ENCODE measurements at regions not wholly inside any gene's neighbourhood (a gene's known extent, or its start where the extent isn't known, plus 50 kb on each side); places are given as distances from the start of the nearest gene placed in this dataset.

GRCh38 chr4:189420572-189420971 lies 520.1 kb upstream of the FRG1 start:
- Histone ChIP-seq H3K27me3 (ENCODE audit: control insufficient read depth, insufficient read depth, low read length) (no peaks in the 10 kb centered on the region), H3K9me3 (ENCODE audit: control insufficient read depth, insufficient read depth, low read length) (peaks cover 27% of the 10 kb centered on the region), H3K27ac (ENCODE audit: low read depth, low read length) (no peak overlapping the region), H3K4me3 (ENCODE audit: low read depth, low read length) (no peak overlapping the region)
- TF ChIP-seq, protein P1, sequence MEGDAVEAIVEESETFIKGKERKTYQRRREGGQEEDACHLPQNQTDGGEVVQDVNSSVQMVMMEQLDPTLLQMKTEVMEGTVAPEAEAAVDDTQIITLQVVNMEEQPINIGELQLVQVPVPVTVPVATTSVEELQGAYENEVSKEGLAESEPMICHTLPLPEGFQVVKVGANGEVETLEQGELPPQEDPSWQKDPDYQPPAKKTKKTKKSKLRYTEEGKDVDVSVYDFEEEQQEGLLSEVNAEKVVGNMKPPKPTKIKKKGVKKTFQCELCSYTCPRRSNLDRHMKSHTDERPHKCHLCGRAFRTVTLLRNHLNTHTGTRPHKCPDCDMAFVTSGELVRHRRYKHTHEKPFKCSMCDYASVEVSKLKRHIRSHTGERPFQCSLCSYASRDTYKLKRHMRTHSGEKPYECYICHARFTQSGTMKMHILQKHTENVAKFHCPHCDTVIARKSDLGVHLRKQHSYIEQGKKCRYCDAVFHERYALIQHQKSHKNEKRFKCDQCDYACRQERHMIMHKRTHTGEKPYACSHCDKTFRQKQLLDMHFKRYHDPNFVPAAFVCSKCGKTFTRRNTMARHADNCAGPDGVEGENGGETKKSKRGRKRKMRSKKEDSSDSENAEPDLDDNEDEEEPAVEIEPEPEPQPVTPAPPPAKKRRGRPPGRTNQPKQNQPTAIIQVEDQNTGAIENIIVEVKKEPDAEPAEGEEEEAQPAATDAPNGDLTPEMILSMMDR (IDR thresholded peaks at IDR 0.05; ENCODE audit: low read depth, low read length): no peak
- CTCF ChIA-PET: no interaction called here
- DNase-seq (ENCODE audit: low read depth, low spot score): no peak
- POLR2A ChIA-PET: no interaction called here

GRCh38 chr4:189436207-189436606 lies 504.5 kb upstream of the FRG1 start:
- CTCF ChIA-PET: interaction anchor here (0.5 kb wide), 1 partner anchor 49 kb away, joined by 3 read pairs; no protein-coding TSS in a partner anchor
- POLR2A ChIA-PET: no interaction called here
- Histone ChIP-seq H3K27ac (ENCODE audit: low read depth, low read length) (no peak overlapping the region), H3K4me3 (ENCODE audit: low read depth, low read length) (no peak overlapping the region), H3K27me3 (ENCODE audit: control insufficient read depth, insufficient read depth, low read length) (no peaks in the 10 kb centered on the region), H3K9me3 (ENCODE audit: control insufficient read depth, insufficient read depth, low read length) (peaks cover 19% of the 10 kb centered on the region; the same call in 1 of the 2 replicates)
- TF ChIP-seq, protein P1 (IDR thresholded peaks at IDR 0.05; ENCODE audit: low read depth, low read length): no peak
- DNase-seq (ENCODE audit: low read depth, low spot score): no peak

DNA sequence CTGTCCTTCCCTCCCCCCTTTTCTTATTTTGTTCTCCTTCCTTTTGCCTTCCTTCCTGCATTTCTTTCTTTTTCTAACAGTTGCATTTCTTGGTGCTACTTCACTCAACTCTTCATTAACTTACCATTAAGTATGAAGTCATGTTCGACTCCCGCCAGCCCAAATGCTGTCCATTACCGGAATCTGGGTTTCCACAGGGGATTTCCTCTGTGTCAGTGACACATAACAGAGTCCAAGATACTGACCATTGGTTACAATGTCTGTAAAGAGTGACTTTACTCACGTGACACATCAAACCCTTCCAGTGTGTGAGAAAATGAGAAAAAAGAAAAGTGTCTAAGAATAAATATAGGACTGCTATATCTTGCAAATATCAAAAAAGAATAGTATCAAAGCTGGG lies 500.0 kb upstream of the FRG1 start:
- H3K27me3 ChIP-seq (ENCODE audit: control insufficient read depth, insufficient read depth, low read length): no peaks in the 10 kb centered on the region
- ChIA-PET CTCF (no interaction called here), POLR2A (no interaction called here)
- H3K27ac ChIP-seq (ENCODE audit: low read depth, low read length): no peak overlapping the region
- peaks cover 6% of the 10 kb centered on the region; the same call in 1 of the 2 replicates for H3K9me3 ChIP-seq (ENCODE audit: control insufficient read depth, insufficient read depth, low read length)
- TF ChIP-seq, protein P1 (IDR thresholded peaks at IDR 0.05; ENCODE audit: low read depth, low read length): no peak
- DNase-seq (ENCODE audit: low read depth, low spot score): no peak
- H3K4me3 ChIP-seq (ENCODE audit: low read depth, low read length): no peak overlapping the region

- Histone ChIP-seq H3K27ac (ENCODE audit: low read depth, low read length) (no peak overlapping the region), H3K27me3 (ENCODE audit: control insufficient read depth, insufficient read depth, low read length) (no peaks in the 10 kb centered on the region), H3K4me3 (ENCODE audit: low read depth, low read length) (no peak overlapping the region), H3K9me3 (ENCODE audit: control insufficient read depth, insufficient read depth, low read length) (peaks cover 15% of the 10 kb centered on the region; the same call in 1 of the 2 replicates)
- ChIA-PET CTCF (no interaction called here), POLR2A (no interaction called here)
- TF ChIP-seq, protein P1 (IDR thresholded peaks at IDR 0.05; ENCODE audit: low read depth, low read length): no peak
- DNase-seq (ENCODE audit: low read depth, low spot score): no peak
These were observed 497.3 kb upstream of the FRG1 start for GRCh38 chr4:189443341-189443740.

DNA sequence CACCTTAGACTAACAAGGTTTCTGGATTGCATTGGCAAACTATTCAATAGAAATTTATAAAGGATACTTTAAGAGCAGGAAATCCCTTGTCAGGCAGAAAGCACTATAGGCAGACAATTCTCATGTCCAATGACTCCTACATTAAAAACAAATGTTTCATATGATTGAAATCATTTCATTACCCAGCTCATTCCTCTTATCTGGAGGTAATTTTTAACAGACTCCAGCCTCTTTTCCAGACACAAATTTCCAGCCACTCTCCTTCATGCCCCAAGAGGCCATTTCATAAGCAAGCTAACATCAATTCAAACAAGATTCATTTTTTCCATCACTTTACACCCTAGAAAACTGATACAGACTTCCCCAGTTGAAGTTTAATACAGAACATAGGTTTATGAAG lies 495.1 kb upstream of the FRG1 start:
- Histone ChIP-seq H3K27ac (ENCODE audit: low read depth, low read length) (no peak overlapping the region), H3K27me3 (ENCODE audit: control insufficient read depth, insufficient read depth, low read length) (no peaks in the 10 kb centered on the region), H3K4me3 (ENCODE audit: low read depth, low read length) (no peak overlapping the region), H3K9me3 (ENCODE audit: control insufficient read depth, insufficient read depth, low read length) (peaks cover 20% of the 10 kb centered on the region; the same call in 1 of the 2 replicates)
- TF ChIP-seq, protein P1 (IDR thresholded peaks at IDR 0.05; ENCODE audit: low read depth, low read length): no peak
- CTCF ChIA-PET: no interaction called here
- POLR2A ChIA-PET: no interaction called here
- DNase-seq (ENCODE audit: low read depth, low spot score): no peak

All from AG04450 (cell line).